ENCODE measurements at regions not wholly inside any gene's neighbourhood (a gene's known extent, or its start where the extent isn't known, plus 50 kb on each side); places are given as distances from the start of the nearest gene placed in this dataset.
"Not testable (repeated sequence)": the region's sequence is repeated elsewhere in the genome, so short reads cannot be mapped to it uniquely, and the experiment has no call there.

DNA sequence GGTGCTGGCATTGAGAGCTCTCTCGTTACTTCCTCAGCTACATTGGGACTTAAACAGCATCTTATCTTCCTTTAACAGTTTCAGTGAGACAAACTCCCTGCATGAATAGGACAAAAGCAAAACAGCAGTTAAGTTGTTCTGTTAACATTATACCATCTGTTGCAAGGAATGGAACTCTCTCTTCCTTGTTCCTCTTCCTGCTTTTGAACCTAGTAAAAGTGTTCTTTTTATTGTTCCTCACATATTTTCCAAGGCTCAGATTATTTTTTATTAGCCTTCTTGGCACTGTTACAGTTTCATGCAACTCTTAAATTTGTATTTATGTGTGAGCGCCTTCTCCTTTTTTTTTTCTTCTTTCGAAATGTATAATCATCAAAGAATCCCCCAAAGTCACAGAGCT is 202.6 kb upstream of the UFM1 start:
- no peak for DNase-seq

DNA sequence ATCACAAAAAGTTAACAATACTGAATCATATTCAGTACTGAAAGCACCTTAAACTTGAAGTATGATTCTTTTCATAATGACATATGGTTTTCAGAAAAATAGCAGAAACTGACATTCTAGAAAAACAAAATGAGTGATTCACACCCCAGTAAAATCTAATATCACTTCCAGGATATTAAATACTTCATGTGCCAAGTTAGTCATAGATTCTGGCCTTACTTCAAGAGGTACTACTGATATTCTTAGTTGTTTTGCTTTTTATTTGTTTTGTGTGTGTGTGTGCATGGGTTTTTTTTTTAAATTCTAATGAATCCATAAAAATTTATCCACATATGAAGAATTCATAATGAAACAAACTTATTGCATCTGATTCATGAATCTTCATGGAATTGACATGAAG is 207.9 kb upstream of the UFM1 start:
- no peak for DNase-seq

DNA sequence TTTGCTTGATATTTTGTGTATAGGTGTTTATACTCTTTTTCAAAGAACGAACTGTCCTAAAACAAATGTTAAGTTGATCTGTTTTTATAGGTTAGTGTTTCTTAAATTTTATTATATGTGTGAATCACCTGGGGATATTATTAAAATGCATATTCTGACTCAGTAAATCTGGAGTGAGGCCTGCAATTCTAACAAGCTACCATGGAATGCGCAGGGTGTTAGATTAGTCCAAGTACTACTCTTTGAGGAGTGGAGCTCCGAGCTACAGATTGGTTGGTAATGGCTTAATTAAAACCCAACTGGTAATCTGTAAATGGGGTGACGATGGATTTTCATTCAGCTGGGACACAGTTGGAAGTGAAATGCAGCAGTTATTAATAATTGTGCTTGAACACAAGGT is 214.1 kb upstream of the UFM1 start:
- no peak for DNase-seq

DNA sequence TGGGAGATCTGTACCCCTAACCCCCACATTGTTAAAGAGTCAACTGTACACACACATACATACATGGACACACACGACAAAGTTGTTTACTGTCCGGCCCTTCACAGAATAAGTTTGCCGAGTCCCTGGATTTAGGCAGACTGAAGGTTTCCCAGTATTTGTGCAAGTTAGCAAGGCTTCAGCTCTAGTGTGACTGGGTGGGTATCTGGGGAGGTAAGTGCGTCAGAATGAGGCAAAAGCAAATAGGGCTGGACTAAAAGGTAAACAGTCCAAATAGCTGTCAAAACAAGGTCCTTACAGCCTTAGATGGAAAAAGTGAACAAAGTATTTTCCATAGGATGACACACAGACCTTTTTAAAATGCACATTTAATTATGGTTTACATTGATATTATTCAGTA is 228.4 kb upstream of the UFM1 start:
- no peak for DNase-seq

DNA sequence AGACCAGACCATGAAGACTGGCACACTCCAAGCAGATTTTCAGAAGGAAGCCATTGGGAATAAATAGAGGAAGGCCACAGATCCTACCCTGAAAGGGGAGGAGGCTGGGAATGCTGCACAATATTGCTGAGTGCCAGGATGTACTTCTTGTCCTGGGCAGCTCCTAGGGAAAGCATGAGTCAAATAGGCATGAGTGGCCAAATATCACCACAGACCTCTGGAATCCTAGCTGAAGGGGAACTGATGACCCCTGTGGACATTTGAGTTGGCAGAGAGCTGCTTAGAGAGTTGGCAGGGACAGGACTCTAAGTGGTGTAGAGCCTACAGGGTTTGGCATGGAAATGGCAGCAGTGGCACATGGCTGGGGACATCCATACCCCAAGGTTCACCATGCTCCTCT is 234.3 kb upstream of the TRPC4 start:
- DNase-seq, result no peak

DNA sequence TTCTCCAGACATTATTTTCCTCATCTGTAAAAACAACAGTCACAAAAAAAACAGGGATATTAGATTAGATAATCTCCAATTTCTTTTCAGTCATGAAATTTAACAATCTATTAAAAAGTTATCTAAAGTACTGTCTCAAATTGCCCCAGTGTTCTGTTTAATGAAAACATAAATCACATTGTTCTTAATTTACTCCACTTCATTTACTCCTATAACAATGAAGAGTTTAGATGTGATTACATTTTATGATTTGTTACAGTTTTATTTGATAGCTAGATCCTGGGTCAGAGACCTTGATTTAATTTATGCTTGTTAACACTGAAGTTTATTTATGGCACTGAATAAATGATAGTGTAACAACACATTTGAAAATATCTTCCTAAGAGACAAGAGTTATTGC is 230.2 kb upstream of the TRPC4 start:
- no peak for DNase-seq

DNA sequence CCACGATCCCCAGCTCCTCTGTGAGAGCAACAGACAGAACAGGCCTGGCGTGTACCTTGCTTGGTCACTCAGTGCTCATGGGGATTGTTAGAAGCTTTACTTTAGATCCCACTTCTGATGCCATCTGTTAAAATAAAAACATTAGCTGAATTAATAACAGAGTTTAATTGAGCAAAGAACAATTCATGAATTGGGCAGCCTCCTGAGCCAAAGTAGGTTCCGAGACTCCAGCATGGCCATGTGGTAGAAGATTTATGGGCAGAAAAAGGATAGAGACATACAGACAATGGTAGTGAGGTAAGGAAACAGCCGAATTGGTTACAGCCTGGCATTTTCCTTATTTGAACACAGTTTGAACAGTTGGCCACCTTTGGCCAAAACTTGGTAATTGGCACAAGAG is 223.9 kb upstream of the TRPC4 start:
- no peak for DNase-seq

DNA sequence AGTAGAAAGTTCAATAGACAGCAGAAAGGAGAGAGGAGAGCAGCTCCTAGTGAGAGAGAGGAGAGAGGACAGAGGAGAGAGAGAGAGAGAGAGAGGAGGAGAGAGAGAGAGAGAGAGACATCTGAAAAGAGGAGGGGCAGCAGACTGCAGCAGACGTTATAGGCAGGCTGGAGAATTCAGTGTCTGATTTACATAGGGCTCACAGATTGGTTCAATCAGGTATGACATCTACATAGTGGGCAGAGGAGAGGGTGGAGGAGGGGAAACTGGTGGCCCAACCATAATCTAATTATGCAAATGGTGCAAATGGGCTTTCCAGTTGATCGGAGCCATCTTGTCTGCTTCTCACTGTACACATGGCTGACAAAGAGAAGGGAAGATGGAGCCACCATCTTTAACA is 221.3 kb upstream of the TRPC4 start:
- no peak for DNase-seq

DNA sequence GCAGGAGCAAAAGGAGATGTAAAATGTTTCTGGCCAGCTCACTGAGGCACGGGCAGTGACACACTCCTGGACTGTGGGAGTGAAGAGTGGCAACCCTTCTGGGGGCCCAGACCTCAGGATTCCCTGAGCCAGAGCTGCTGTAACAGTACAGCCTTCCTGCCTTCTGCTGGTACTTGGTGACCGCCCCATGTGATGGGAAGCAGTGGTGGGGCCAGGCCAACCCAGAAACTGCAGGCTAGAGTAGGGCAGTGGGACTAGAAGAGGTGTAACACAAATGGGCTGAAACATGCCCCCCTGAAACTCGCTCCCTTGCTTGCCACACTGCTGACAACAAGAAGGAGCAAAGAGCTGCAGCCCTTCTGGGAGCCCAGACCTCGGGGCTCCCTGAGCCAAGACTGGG is 217.1 kb upstream of the TRPC4 start:
- DNase-seq, result no peak

DNA sequence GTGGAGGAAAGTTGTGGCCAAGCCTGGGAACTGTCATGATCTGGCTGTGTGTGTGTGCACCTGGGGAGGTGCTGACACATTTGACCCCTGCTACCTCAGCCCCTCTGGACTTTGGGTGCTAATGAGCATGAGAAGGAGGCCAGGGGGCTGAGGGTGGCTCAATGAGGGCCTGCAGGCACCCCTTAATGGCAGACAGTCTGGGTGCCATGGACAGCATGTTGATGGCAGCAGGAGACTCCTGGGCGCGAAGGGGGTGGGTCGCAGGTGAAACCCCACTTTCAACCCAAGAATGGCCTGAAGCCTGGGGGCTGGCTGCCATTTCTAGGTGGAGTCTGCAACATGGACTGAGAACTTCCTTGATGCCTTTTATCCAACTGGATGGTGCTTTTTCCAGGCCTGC is 216.4 kb upstream of the TRPC4 start:
- DNase-seq, result no peak

DNA sequence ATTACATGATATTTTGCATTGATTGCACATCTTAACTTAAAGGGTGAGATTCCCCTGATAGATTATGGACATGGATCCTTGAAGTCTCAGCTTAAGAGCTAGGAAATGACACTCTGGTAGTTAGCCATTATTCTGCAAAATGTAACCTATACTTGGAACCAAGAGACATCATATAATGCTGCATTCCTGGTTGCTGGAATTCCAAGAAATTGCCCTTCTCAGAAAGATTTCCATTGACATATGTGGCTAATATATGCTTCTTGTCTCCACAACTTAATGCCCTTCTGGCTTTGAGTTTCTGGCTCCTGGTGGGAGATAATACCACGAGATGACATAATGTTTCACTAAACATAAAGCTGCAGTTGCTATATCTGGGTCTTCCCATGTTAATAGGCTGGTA is 204.4 kb upstream of the TRPC4 start:
- no peak for DNase-seq

DNA sequence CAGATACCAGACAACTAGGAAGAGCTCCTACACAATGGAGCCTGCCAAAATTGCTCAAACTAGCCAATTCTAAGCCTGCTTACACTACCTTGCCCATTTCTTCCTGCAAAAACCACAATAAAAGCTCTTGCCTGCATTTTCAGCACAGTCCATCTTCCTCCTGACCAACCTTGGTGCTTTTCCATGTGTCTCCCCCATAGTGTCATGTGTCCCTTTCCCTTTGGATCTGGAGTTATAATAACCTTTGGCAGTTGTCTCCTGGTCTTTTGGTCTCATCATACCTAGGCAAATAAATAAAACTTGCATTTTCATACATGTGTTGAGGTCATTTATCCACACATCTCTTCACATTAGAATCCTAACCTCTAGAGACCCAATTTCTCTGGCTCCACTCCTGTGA is 203.1 kb upstream of the TRPC4 start:
- no peak for DNase-seq

DNA sequence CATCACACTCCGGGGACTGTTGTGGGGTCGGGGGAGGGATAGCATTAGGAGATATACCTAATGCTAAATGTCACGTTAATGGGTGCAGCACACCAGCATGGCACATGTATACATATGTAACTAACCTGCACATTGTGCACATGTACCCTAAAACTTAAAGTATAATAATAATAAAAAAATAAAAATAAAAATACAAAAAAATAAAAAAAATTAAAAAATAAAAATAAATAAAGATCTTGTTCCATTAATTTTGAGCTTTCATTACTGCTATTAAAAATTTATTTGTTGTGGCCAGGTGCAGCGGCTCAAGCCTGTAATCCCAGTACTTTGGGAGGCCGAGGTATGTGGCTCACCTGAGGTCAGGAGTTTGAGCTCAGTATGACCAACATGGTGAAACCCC is 201.8 kb upstream of the TRPC4 start:
- DNase-seq, result not testable (repeated sequence)

DNA sequence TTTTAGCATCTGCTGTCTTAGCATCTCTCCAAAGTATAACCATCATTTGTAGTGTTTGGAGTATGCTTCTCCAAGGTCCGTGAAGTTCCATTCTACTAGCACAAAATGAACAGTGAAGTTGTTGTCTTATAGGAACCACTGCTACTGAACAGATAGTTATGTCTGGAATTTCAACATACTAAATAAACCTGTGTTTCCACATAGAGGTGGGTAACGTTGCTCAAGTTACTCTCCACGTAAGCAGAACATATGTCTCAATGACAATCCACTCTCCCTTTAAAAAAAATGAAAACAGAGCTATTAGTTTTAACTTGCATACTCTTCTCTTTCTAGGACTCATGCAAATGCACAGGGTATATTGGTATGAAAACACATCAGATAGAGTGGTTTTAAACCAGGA is 184.3 kb upstream of the TRPC4 start:
- DNase-seq, result no peak

DNA sequence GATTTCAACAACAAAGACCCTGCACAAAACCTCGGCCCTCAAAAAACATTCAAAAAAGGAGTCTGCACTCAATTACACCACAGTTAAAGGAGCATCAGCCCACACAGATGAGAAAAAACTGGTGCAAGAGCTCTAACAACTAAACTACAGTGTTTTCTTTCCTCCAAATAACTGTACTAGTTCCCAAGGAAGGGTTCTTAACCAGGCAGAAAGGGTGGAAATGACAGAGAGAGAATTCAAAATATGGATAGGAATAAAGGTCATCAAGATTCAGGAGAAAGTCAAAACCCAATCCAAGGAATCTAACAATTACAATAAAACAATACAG is 176.4 kb upstream of the TRPC4 start:
- no peak for DNase-seq

DNA sequence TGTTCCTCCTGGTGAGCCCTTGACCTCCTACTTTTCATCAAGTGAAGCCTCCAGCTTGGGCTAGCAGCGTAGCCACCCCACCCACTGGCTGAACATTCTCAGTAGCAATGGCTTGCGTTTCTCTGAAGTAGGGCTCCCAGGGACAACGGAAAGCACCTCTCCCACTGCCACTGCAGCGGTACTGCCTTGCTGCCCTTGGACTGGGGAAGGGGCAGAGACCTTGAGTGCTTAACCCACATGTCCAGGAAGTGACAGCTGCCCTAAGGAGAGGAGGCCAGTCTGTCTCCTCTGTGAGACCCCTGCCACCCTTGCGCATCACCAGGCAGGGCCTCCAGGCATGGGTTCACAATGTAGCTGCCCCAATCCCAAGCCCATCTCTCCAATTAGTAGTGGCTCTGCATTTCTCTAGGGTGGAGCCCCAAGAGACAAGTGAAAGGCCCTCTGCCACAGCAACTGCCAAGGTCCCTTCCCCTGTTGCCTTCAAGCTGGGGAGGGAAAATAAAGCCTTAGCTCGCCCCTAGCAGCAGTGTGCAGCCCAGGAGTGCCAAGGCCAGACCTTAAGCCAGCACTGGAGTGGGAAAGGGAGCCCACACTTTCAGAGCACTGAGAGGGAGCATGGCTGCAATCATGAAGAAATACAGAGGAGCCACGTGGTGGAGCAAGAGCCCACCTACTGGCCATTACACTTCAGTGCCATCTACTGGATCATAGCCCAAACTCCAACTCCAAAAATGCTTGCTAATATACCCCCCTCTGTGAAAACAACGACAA is 175.9 kb upstream of the TRPC4 start:
- peak; percentile 7 for DNase-seq

DNA sequence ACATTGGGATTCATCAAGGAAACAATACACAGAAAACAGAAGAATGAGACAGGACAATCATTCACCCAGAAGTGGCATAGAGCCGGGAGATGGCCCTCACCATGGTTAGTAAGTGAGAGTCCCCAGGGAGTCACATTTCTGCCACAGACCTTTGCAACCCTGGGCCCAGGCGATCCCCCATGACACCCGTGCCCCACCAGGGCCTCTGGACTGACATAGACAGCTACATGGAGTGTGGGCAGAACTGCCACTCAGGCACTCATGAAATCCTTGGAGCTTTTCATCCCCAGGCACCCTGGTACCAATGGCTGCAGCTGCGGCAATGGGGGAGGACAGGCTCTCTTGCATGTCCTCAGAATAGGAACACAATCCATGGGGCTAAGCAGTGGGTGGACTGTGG is 174.5 kb upstream of the TRPC4 start:
- DNase-seq, result no peak

DNA sequence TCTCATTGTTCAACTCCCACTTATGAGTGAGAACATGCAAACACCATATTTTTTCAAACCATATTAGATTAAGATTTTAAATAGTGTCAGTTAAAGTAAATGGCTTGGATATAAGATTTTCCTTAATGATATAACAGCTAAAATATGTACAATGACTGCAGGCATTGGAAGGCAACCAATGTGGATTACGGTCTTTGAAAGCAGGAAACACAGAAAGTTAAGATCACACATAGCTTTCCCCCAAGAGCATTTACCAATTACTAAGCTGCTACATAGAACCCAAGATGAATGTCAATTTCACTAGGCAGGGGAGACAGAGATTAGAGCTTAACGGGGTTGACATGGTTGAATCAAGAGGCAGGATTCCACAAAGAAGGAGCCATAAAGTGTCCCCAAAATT is 173.2 kb upstream of the TRPC4 start:
- no peak for DNase-seq

DNA sequence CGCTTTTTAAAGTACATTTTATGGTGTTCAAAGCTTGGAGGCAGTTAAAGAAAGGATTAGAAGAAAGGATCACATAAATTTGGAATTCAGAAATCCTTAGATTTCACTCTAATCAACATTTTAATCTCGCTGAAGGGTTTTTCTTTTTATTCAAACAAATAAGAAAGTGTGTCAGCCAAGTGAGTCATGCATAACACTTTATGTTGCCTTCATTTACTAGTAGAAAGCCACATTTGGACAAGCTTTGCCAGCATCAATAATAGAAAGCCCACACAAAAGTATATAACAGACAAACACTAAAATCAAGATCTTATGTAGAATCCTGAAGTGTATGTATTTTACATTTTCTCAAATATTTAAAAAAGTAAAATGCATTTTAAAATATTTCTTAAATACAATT is 154.9 kb upstream of the TRPC4 start:
- no peak for DNase-seq

DNA sequence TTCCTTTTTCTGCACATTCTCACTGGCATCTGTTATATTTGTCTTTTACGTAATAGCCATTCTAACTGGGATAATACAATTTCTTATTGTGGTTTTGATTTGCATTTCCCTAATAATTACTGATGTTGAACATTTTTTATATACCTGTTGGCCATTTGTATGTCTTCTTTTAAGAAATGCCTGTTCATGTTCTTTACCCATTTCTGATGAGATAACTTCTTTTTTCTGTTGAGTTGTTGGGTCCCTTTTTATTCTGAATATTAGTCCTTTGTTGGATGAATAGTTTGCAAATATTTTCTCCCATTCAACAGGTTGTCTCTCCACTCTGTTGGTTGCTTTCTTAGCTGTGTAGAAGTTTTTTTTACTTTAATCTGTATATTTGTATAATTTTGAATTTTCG is 147.7 kb upstream of the TRPC4 start:
- DNase-seq, result no peak

DNA sequence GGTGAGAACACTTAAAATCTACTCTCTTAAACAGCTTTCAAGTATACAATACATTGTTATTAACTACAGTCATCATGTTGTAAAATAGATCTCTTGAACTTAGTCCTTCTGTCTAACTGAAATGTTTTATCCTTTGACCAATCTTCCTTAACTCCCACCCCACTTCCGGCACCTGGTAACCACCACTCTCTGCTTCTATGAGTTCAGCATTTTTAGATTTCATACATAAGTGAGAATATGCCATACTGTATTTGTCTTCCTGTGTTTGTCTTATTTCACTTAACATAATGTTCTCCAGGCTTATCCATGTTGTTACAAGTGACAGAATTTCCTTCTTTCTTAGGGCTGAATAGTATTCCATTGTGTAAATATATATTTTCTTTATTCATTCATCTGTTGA is 144.1 kb upstream of the TRPC4 start:
- no peak for DNase-seq

DNA sequence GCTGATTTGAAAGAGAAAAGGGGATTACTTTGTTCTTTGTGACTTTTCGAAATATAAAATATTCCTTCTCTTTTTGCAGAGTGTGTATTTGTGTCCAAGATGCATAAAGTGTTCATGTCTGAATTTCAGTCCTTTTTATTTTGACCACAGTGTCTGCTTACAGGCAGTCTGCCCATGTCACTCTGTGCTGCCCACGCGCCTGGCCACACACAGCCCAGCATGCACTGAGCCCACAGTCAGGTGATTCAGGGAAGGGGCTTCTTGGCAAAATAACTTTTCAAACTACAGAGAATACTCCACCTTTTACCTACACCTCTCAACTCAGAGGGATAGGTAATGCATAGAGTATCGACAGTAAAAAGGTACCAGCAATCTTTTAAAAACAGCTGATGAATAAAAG is 142.5 kb upstream of the TRPC4 start:
- no peak for DNase-seq

DNA sequence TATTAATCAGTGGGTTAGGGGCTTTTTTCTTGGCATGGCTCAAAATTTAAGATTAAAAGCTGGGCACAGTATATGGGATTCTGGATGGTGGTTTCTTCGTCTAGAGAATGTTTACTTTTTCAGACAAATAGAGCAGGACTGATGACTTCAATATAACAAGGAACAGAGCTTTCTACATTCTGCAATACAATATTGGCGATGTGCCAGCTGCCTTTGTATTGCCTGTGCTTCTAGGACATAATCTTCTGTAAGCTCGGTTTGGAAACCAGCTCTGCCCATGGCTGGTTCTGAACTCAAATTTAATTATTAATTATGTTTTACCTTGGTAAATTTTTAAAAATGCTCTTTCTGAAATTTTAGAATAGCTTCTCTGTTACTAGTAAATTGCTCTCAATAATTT is 139.1 kb upstream of the TRPC4 start:
- DNase-seq, result no peak

DNA sequence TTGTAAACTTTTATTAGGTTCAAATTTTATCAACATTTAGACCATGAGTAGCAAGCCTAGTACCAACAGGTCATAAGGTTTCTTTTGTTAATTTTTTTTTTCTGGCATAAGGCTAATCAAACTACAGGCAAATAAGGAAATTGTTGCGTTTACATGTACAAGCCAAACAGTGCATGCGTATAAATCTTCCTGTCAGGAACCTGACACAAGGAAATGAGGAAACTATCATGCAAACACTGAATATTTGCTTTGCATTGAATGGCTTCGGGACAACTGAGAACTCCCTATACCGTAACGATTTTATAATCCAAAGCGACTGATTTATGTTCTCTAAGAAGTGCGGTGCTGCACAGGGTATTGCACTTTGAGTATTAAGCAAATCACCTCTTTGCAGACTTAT is 133.0 kb upstream of the TRPC4 start:
- no peak for DNase-seq

DNA sequence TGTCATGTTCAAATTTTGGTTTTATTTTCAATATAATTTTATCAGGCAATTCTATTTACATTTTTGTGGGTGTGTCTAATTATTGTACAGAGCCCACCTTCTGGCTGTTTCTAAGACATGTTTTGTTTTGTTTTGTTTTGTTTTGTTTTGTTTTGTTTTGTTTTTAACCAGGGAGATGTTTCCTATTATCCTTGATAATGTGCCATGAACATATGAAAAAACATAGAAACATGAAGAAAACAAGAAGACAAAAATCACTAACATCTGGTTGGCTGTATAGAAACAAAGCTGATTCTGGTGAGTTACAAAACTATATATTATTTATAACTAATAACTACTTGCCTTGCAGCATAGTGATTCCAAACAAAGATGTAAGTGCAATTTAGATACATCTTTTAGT is 128.1 kb upstream of the TRPC4 start:
- DNase-seq, result no peak

DNA sequence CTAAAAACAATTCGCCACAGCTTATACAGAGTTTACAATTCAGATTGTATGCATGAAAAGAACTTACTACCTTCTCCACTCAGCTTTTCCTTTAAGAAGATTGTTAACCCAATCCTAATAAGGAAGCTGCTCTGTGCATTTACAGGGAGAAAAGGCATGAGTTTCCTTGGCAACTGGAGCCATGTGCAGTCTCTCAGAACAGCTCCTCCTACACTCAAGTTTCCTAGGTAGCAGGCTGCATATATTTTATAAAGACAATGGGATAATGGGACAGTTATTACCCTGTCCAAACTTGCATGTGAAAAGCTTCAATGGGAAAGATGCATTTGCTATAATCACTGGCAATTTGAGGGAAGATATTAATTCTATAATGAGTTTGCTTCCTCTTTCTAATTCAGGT is 125.5 kb upstream of the TRPC4 start:
- DNase-seq, result no peak
